Epithelial cell of esophagus (primary cell): ENCODE measurements at regions not wholly inside any gene's neighbourhood (a gene's known extent, or its start where the extent isn't known, plus 50 kb on each side); places are given as distances from the start of the nearest gene placed in this dataset.
"Not testable (repeated sequence)": the region's sequence is repeated elsewhere in the genome, so short reads cannot be mapped to it uniquely, and the experiment has no call there.

Experiments
- DNase-seq: peaks from one replicate; pipeline ENCODE4 v3.0.0; 2010; ENCODE audit warnings: low read depth
- H3K4me3 ChIP-seq: 2 replicates; pipeline ENCODE4 v1.5.1; 2011; ENCODE audit warnings: mild to moderate bottlenecking, low read length, control low read depth
- TF ChIP-seq, protein P1 (sequence below): IDR thresholded peaks from 2 replicates; pipeline ENCODE4 v1.5.1; 2011; ENCODE audit warnings: low read depth, mild to moderate bottlenecking, low read length, control low read depth, inconsistent platforms; ENCODE audit not compliant: insufficient read depth; ENCODE audit errors: missing control alignments

- DNase-seq: no peak
- TF ChIP-seq, protein P1, sequence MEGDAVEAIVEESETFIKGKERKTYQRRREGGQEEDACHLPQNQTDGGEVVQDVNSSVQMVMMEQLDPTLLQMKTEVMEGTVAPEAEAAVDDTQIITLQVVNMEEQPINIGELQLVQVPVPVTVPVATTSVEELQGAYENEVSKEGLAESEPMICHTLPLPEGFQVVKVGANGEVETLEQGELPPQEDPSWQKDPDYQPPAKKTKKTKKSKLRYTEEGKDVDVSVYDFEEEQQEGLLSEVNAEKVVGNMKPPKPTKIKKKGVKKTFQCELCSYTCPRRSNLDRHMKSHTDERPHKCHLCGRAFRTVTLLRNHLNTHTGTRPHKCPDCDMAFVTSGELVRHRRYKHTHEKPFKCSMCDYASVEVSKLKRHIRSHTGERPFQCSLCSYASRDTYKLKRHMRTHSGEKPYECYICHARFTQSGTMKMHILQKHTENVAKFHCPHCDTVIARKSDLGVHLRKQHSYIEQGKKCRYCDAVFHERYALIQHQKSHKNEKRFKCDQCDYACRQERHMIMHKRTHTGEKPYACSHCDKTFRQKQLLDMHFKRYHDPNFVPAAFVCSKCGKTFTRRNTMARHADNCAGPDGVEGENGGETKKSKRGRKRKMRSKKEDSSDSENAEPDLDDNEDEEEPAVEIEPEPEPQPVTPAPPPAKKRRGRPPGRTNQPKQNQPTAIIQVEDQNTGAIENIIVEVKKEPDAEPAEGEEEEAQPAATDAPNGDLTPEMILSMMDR: no peak
- H3K4me3 ChIP-seq: no peak overlapping the region
These were observed 1512.9 kb downstream of the PCDH19 start for GRCh38 chrX:98897191-98897590.

- H3K4me3 ChIP-seq: not testable (repeated sequence)
- DNase-seq: peak; percentile 0
These were observed 1559.4 kb downstream of the PCDH19 start for GRCh38 chrX:98850639-98851038.
